HepG2 (cell line): ENCODE measurements at regions not wholly inside any gene's neighbourhood (a gene's known extent, or its start where the extent isn't known, plus 50 kb on each side); places are given as distances from the start of the nearest gene placed in this dataset.

Experiments
- AKAP8 ChIP-seq: sonication (generic); formaldehyde crosslinking; IDR thresholded peaks from 2 replicates; pipeline ENCODE4 v1.5.1; 2020; ENCODE audit warnings: mild to moderate bottlenecking, missing genetic modification reagents
- ELF3 ChIP-seq: IDR thresholded peaks from 2 replicates; pipeline ENCODE4 v1.6.1; 2016; ENCODE audit warnings: missing genetic modification reagents, missing compliant biosample characterization
- EP300 ChIP-seq, 3 experiments: sonication (generic) in 1 of 3; formaldehyde crosslinking in 1 of 3; IDR thresholded peaks; 2 replicates each; pipeline versions ENCODE4 v1.5.1 to v1.6.1; 2011 to 2020; ENCODE audit warnings: low read depth in 2 of 3, low read length in 2 of 3, borderline replicate concordance in 1 of 3, improper control_type of control experiment in 1 of 3, mild to moderate bottlenecking in 1 of 3, missing genetic modification reagents in 1 of 3, moderate library complexity in 1 of 3
- FOXA1 ChIP-seq, 2 experiments: fragments of 450-650 bp in 1 of 2; sonication (generic) in 1 of 2; formaldehyde crosslinking in 1 of 2; IDR thresholded peaks; 2 replicates each; pipeline versions ENCODE4 v1.4.0 to v1.6.1; 2016 to 2020; ENCODE audit warnings: missing genetic modification reagents in 1 of 2
- GABPA ChIP-seq, 2 experiments: IDR thresholded peaks; 2 replicates each; pipeline ENCODE4 v1.6.1; 2011 to 2016; ENCODE audit warnings: low read depth in 2 of 2, low read length in 1 of 2, missing biosample characterization in 1 of 2, missing genetic modification characterization in 1 of 2
- HNRNPL ChIP-seq: fragments of 200-400 bp; formaldehyde crosslinking; IDR thresholded peaks from 2 replicates; pipeline ENCODE4 v1.6.1; 2017; ENCODE audit warnings: mild to moderate bottlenecking, low read depth, low read length
- JUN ChIP-seq: sonication (generic); formaldehyde crosslinking; IDR thresholded peaks from 2 replicates; pipeline ENCODE4 v1.4.0; 2020; ENCODE audit warnings: mild to moderate bottlenecking, missing genetic modification reagents
- NCOA2 ChIP-seq: sonication (generic); formaldehyde crosslinking; IDR thresholded peaks from 2 replicates; pipeline ENCODE4 v1.8.0; 2022; ENCODE audit warnings: inconsistent platforms
- POGZ ChIP-seq: sonication (generic); formaldehyde crosslinking; IDR thresholded peaks from 2 replicates; pipeline ENCODE4 v1.4.0; 2020; ENCODE audit warnings: mild to moderate bottlenecking, missing genetic modification reagents
- RBM39 ChIP-seq: fragments of 200-400 bp; formaldehyde crosslinking; IDR thresholded peaks from one replicate; pipeline ENCODE4 v1.6.1; 2018; ENCODE audit warnings: antibody characterized with exemption, mild to moderate bottlenecking, low read depth, low read length; ENCODE audit not compliant: poor library complexity, severe bottlenecking
- SALL1 ChIP-seq: sonication (generic); formaldehyde crosslinking; IDR thresholded peaks from 2 replicates; pipeline ENCODE4 v1.8.0; 2022; ENCODE audit warnings: mild to moderate bottlenecking, missing genetic modification reagents
- TBP ChIP-seq: sonication (generic); formaldehyde crosslinking; IDR thresholded peaks from 2 replicates; pipeline ENCODE4 v1.5.0; 2020; ENCODE audit warnings: missing genetic modification reagents
- ZNF256 ChIP-seq: sonication (generic); formaldehyde crosslinking; conservative IDR thresholded peaks from 2 replicates; pipeline ENCODE4 v1.4.0; 2020; ENCODE audit warnings: missing genetic modification reagents
- ZNF543 ChIP-seq: sonication (generic); formaldehyde crosslinking; IDR thresholded peaks from 2 replicates; pipeline ENCODE4 v1.4.0; 2020; ENCODE audit warnings: mild to moderate bottlenecking, missing genetic modification reagents
- ZNF7 ChIP-seq: IDR thresholded peaks from 2 replicates; pipeline ENCODE4 v1.6.1; 2016; ENCODE audit warnings: missing biosample characterization, missing genetic modification reagents
- ZNF772 ChIP-seq: sonication (generic); formaldehyde crosslinking; IDR thresholded peaks from 2 replicates; pipeline ENCODE4 v1.5.0; 2020; ENCODE audit warnings: mild to moderate bottlenecking, missing genetic modification reagents
- ZNF891 ChIP-seq: sonication (generic); formaldehyde crosslinking; IDR thresholded peaks from 2 replicates; pipeline ENCODE4 v1.5.0; 2020; ENCODE audit warnings: mild to moderate bottlenecking, missing genetic modification reagents
- TF ChIP-seq, protein P1 (sequence below), 2 experiments: sonication (generic) in 1 of 2; formaldehyde crosslinking in 1 of 2; IDR thresholded peaks; 2 replicates each; pipeline versions ENCODE4 v1.4.0 to v1.6.1; 2018 to 2020; ENCODE audit warnings: missing genetic modification reagents in 2 of 2, borderline replicate concordance in 1 of 2, low read depth in 1 of 2, mild to moderate bottlenecking in 1 of 2, missing biosample characterization in 1 of 2
- TF ChIP-seq, protein P2 (sequence below): sonication (generic); formaldehyde crosslinking; conservative IDR thresholded peaks from 2 replicates; pipeline ENCODE4 v1.4.0; 2020; ENCODE audit warnings: mild to moderate bottlenecking, missing genetic modification reagents, moderate library complexity
- TF ChIP-seq, protein P3 (sequence below): sonication (generic); formaldehyde crosslinking; IDR thresholded peaks from 2 replicates; pipeline ENCODE4 v1.4.0; 2020; ENCODE audit warnings: missing genetic modification reagents, borderline replicate concordance

DNA sequence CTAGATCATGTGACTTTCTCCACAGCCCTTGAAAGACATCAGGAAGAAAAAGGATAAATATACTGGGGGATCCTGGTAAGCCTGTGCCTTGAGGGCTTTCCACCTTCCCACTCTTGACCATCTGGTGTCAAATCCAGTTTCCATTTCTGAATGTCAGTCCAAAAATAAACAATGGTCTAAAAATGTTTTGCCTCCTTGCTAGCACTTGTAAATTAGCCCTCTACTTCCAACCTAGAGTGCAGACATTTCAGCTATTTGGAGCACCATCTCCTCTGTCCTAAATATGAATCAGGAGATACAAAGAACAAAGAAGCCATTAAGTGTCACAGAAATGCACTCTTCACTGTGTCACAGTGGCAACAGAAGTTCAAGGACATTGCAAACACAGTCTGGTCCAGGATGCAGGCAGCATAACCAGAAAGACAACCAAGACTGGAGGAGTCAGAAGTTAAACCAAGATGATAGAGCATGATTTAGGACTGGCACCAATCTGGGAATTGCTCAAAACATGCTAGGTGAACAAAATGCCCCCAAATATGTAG is 88.1 kb downstream of the CCDC34 start (continued):
- TF ChIP-seq, protein P1, sequence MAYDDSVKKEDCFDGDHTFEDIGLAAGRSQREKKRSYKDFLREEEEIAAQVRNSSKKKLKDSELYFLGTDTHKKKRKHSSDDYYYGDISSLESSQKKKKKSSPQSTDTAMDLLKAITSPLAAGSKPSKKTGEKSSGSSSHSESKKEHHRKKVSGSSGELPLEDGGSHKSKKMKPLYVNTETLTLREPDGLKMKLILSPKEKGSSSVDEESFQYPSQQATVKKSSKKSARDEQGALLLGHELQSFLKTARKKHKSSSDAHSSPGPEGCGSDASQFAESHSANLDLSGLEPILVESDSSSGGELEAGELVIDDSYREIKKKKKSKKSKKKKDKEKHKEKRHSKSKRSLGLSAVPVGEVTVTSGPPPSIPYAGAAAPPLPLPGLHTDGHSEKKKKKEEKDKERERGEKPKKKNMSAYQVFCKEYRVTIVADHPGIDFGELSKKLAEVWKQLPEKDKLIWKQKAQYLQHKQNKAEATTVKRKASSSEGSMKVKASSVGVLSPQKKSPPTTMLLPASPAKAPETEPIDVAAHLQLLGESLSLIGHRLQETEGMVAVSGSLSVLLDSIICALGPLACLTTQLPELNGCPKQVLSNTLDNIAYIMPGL (CRISPR knock-in tag; IDR thresholded peaks at IDR 0.05; ENCODE audit: borderline replicate concordance in 1 of 2, low read depth in 1 of 2), result no peak
- TF ChIP-seq TBP (CRISPR knock-in tag) (no peak), ZNF7 (CRISPR knock-in tag) (peak; percentile 92), ZNF891 (CRISPR knock-in tag) (no peak), ZNF772 (CRISPR knock-in tag) (no peak), ELF3 (CRISPR knock-in tag) (peak; percentile 45; the same call in 1 of the 2 replicates), HNRNPL (no peak), JUN (CRISPR knock-in tag) (0 out of 2 replicates have a peak, but pooled peaks have one; percentile 26), ZNF256 (CRISPR knock-in tag) (no peak), AKAP8 (CRISPR knock-in tag) (no peak), GABPA (IDR thresholded peaks at IDR 0.05; ENCODE audit: low read depth, low read length) (no peak), GABPA (CRISPR knock-in tag; IDR thresholded peaks at IDR 0.05; ENCODE audit: low read depth) (no peak), NCOA2 (CRISPR knock-in tag) (peak; percentile 59), EP300 (IDR thresholded peaks at IDR 0.05; ENCODE audit: low read depth in 2 of 2, low read length in 2 of 2) (peak in 1 of 2 experiments; percentile 40; a peak in 2 of 4 replicates), EP300 (CRISPR knock-in tag; IDR thresholded peaks at IDR 0.05; ENCODE audit: borderline replicate concordance) (no peak), POGZ (no peak), RBM39 (no peak), SALL1 (peak; percentile 42; the same call in 1 of the 2 replicates), ZNF543 (CRISPR knock-in tag) (no peak), FOXA1 (IDR thresholded peaks at IDR 0.05) (no peak), FOXA1 (CRISPR knock-in tag; IDR thresholded peaks at IDR 0.05) (0 out of 2 replicates have a peak, but pooled peaks have one; percentile 16)
- TF ChIP-seq, protein P2, sequence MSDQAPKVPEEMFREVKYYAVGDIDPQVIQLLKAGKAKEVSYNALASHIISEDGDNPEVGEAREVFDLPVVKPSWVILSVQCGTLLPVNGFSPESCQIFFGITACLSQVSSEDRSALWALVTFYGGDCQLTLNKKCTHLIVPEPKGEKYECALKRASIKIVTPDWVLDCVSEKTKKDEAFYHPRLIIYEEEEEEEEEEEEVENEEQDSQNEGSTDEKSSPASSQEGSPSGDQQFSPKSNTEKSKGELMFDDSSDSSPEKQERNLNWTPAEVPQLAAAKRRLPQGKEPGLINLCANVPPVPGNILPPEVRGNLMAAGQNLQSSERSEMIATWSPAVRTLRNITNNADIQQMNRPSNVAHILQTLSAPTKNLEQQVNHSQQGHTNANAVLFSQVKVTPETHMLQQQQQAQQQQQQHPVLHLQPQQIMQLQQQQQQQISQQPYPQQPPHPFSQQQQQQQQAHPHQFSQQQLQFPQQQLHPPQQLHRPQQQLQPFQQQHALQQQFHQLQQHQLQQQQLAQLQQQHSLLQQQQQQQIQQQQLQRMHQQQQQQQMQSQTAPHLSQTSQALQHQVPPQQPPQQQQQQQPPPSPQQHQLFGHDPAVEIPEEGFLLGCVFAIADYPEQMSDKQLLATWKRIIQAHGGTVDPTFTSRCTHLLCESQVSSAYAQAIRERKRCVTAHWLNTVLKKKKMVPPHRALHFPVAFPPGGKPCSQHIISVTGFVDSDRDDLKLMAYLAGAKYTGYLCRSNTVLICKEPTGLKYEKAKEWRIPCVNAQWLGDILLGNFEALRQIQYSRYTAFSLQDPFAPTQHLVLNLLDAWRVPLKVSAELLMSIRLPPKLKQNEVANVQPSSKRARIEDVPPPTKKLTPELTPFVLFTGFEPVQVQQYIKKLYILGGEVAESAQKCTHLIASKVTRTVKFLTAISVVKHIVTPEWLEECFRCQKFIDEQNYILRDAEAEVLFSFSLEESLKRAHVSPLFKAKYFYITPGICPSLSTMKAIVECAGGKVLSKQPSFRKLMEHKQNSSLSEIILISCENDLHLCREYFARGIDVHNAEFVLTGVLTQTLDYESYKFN (CRISPR knock-in tag), result peak; percentile 45
- TF ChIP-seq, protein P3, sequence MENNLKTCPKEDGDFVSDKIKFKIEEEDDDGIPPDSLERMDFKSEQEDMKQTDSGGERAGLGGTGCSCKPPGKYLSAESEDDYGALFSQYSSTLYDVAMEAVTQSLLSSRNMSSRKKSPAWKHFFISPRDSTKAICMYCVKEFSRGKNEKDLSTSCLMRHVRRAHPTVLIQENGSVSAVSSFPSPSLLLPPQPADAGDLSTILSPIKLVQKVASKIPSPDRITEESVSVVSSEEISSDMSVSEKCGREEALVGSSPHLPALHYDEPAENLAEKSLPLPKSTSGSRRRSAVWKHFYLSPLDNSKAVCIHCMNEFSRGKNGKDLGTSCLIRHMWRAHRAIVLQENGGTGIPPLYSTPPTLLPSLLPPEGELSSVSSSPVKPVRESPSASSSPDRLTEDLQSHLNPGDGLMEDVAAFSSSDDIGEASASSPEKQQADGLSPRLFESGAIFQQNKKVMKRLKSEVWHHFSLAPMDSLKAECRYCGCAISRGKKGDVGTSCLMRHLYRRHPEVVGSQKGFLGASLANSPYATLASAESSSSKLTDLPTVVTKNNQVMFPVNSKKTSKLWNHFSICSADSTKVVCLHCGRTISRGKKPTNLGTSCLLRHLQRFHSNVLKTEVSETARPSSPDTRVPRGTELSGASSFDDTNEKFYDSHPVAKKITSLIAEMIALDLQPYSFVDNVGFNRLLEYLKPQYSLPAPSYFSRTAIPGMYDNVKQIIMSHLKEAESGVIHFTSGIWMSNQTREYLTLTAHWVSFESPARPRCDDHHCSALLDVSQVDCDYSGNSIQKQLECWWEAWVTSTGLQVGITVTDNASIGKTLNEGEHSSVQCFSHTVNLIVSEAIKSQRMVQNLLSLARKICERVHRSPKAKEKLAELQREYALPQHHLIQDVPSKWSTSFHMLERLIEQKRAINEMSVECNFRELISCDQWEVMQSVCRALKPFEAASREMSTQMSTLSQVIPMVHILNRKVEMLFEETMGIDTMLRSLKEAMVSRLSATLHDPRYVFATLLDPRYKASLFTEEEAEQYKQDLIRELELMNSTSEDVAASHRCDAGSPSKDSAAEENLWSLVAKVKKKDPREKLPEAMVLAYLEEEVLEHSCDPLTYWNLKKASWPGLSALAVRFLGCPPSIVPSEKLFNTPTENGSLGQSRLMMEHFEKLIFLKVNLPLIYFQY (CRISPR knock-in tag), result no peak
